Activated naive CD8-positive, alpha-beta T cell (primary cell): ENCODE measurements at regions not wholly inside any gene's neighbourhood (a gene's known extent, or its start where the extent isn't known, plus 50 kb on each side); places are given as distances from the start of the nearest gene placed in this dataset.

Experiments used
- H3K27ac Mint-ChIP-seq: one replicate; pipeline ENCODE4 v1.8.0; 2021; ENCODE audit warnings: mixed read lengths
- H3K27me3 Mint-ChIP-seq: one replicate; pipeline ENCODE4 v1.8.0; 2021; ENCODE audit warnings: mixed read lengths
- H3K36me3 Mint-ChIP-seq: one replicate; pipeline ENCODE4 v1.8.0; 2021; ENCODE audit warnings: mixed read lengths
- H3K4me1 Mint-ChIP-seq: one replicate; pipeline ENCODE4 v1.8.0; 2021; ENCODE audit warnings: low read depth, mixed read lengths
- H3K4me3 Mint-ChIP-seq: one replicate; pipeline ENCODE4 v1.8.0; 2021; ENCODE audit warnings: mild to moderate bottlenecking, mixed read lengths
- H3K9me3 Mint-ChIP-seq: one replicate; pipeline ENCODE4 v1.8.0; 2021; ENCODE audit warnings: low read depth, mixed read lengths

DNA sequence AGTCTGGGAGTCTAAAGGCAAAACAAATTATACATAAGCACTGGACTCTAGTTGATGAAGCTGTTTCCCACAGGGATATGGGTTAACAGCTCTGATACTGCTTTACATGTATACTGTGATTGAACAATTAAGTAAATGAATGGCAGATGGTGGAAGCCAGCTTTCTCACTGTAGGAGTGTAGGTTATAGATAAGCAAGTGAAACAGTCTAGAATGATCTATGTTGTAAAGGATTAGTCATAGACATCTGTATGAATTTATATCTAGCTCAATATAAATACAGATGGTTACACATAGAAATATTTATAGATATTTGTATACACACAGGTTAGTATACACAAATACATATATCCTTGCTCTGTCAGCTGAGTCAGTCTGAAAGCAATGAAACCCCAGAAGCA is 276.1 kb downstream of the PPARGC1A start:
- no peak overlapping the region for H3K27ac Mint-ChIP-seq
- no peak overlapping the region for H3K4me3 Mint-ChIP-seq
- H3K27me3 Mint-ChIP-seq, result no peaks in the 10 kb centered on the region
- H3K4me1 Mint-ChIP-seq, result no peaks in the 10 kb centered on the region
- no peaks in the 10 kb centered on the region for H3K9me3 Mint-ChIP-seq
- H3K36me3 Mint-ChIP-seq, result no peaks in the 10 kb centered on the region

DNA sequence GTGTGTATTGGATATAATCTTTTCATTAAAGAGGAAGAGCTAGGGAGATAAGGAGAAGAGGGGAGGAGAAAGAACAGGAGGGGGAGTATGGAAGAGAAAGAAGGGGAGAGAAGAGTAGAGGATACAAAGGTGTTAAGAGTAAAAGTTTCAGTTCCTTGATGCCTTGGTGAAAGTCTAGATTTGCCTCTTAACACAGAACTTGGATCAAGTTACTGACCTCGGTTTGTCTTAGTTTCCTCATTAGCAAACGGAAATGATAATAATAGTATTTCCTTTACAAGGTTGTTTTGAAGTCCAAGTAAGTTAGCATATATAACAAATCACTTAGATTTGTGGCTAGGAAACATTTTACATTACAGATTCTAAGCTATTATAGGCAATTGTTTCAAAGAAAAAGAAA is 287.1 kb downstream of the PPARGC1A start:
- Mint-ChIP-seq H3K4me3 (no peak overlapping the region), H3K36me3 (no peaks in the 10 kb centered on the region), H3K9me3 (peaks cover 8% of the 10 kb centered on the region), H3K27me3 (no peaks in the 10 kb centered on the region), H3K27ac (no peak overlapping the region), H3K4me1 (no peaks in the 10 kb centered on the region)

DNA sequence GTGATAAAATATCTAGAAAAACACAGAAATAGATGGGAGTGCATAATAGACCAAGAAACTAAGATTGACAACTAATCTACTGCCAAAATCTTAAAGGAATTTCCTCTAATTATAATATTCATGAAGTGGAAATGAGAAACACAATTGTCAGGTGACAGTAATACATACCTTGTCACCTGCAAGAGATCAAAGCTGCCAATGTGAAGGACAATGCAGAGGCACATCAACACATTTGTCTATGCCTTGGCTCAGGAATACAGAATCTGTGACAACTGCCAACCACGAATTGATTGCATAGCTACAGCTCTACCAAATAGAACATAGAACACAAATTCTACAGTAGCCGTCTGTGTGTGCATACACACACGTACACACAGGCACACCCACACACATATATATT is 295.7 kb downstream of the PPARGC1A start:
- H3K27ac Mint-ChIP-seq, result no peak overlapping the region
- H3K9me3 Mint-ChIP-seq, result peaks cover 6% of the 10 kb centered on the region
- H3K4me3 Mint-ChIP-seq, result no peak overlapping the region
- no peaks in the 10 kb centered on the region for H3K27me3 Mint-ChIP-seq
- H3K4me1 Mint-ChIP-seq, result no peaks in the 10 kb centered on the region
- H3K36me3 Mint-ChIP-seq, result no peaks in the 10 kb centered on the region

DNA sequence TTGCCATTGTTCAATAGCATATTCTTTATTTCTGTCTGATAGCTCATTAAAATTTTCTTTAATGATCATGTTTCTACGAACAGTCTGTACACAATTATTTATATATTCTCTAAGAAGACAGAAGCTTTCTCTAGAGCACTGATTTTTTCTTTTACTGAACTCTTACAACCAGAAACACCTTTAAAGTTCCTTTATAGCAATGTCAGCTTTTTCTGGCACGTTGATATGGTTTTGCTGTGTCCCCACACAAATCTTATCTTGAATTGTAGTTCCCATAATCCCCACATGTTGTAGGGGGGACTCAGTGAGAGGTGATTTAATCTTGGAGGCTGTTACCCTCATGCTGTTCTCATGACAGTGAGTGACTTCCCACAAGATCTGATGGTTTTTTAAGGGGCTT is 299.4 kb downstream of the PPARGC1A start:
- Mint-ChIP-seq H3K27me3 (no peaks in the 10 kb centered on the region), H3K4me1 (no peaks in the 10 kb centered on the region), H3K27ac (no peak overlapping the region), H3K9me3 (peaks cover 6% of the 10 kb centered on the region), H3K4me3 (no peak overlapping the region), H3K36me3 (no peaks in the 10 kb centered on the region)

DNA sequence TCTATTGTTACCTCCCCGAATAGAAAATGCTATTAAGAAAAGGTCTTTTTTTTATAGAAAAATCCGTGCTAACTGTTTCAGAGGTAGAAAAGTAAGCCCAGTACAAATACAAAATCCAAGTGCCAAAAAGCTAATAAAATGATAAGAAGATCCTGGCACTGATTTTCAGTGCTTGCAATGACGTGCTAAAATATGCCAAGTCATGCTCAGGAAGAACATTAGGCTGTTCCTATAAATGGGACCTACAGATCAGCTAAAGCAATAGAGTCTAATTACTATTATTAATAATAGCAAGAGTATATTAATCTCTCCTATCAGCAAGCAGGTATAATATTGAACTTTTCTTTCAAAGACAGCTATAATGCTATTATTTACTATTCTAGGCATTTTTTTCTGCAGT is 305.8 kb downstream of the PPARGC1A start:
- Mint-ChIP-seq H3K4me3 (no peak overlapping the region), H3K9me3 (no peaks in the 10 kb centered on the region), H3K27me3 (no peaks in the 10 kb centered on the region), H3K4me1 (no peaks in the 10 kb centered on the region), H3K27ac (no peak overlapping the region), H3K36me3 (no peaks in the 10 kb centered on the region)

DNA sequence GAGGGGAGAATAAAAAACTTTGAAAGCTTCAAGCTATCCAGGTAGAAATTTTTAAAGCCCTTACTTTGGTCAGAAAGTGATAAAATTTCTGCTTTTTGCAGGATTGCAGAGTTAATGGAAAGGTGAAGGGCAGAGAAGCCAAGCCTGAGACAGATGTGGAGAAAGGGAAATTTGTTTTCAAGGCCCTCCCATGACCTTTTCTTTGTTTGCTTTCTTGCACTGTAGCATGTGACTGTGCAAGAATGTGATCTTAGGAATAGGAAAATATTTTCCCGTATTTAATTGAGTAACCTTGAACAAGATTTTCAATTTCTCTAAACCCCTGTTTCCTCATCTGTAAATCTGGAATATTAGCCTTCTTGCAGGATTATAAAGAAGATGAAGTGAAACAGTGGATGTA is 307.2 kb downstream of the PPARGC1A start:
- H3K36me3 Mint-ChIP-seq, result no peaks in the 10 kb centered on the region
- H3K4me3 Mint-ChIP-seq, result no peak overlapping the region
- H3K27me3 Mint-ChIP-seq, result no peaks in the 10 kb centered on the region
- H3K4me1 Mint-ChIP-seq, result no peaks in the 10 kb centered on the region
- no peak overlapping the region for H3K27ac Mint-ChIP-seq
- peaks cover 4% of the 10 kb centered on the region for H3K9me3 Mint-ChIP-seq

DNA sequence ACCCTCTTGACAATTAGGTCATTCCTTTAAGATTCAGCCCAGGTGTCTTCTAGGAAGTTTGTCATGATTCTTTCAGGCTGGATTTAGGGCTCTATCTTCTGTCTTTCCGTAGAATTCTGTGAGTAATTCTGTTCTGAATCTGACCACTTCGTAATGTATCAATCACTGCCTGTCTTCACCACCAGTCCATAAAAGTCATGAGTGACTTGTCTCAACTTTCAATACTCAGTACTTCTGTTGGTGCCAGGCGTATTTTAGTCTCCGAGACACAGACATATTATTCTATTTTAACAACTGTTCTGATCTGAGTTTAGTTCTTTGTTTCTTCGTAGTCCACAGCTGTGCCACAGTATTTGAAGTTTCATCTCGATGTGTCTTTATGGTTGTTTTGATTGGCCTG is 310.7 kb downstream of the PPARGC1A start:
- H3K4me3 Mint-ChIP-seq, result no peak overlapping the region
- no peak overlapping the region for H3K27ac Mint-ChIP-seq
- H3K27me3 Mint-ChIP-seq, result no peaks in the 10 kb centered on the region
- H3K36me3 Mint-ChIP-seq, result no peaks in the 10 kb centered on the region
- H3K4me1 Mint-ChIP-seq, result no peaks in the 10 kb centered on the region
- H3K9me3 Mint-ChIP-seq, result peaks cover 4% of the 10 kb centered on the region

DNA sequence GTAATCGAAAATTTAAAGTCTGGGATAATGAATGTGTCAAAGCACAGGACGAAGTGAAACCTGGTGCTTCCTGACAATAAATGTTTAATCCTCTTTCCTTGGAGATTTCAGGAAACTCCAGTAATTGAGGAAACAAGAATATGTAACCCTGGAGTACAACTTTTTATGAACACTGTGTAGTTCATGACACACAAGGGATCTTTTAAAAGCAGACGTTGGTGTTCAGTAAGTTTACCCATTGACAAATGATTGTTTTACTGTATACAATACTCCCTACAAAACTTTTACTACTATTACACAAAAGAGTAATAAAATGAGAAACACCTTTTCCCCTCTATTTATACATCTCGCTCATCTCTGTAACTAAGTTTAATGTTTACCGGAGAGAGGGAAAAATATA is 312.4 kb downstream of the PPARGC1A start:
- Mint-ChIP-seq H3K9me3 (peaks cover 7% of the 10 kb centered on the region), H3K4me1 (no peaks in the 10 kb centered on the region), H3K27me3 (no peaks in the 10 kb centered on the region), H3K4me3 (no peak overlapping the region), H3K36me3 (no peaks in the 10 kb centered on the region), H3K27ac (no peak overlapping the region)

DNA sequence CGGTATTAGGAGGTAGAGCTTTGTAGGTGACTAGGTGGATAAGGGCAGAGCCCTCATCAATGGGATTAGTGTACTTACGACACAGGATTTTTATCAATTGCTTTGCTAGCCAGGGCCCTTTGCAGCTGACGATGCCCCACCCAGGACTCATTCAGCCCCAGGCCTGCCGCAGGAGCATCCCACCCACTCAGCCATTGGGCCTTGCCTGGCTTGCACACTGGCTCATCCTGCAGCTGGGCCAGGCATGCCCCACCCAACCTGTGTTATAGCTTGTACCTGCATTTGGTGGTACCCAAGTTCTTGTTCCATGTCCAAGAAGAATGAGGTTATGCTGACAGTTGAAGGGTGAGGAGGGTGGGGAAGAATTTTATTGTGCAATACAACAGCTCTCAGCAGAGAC is 317.5 kb downstream of the PPARGC1A start:
- Mint-ChIP-seq H3K4me1 (no peaks in the 10 kb centered on the region), H3K27me3 (no peaks in the 10 kb centered on the region), H3K9me3 (peaks cover 3% of the 10 kb centered on the region), H3K4me3 (no peak overlapping the region), H3K36me3 (no peaks in the 10 kb centered on the region), H3K27ac (no peak overlapping the region)

DNA sequence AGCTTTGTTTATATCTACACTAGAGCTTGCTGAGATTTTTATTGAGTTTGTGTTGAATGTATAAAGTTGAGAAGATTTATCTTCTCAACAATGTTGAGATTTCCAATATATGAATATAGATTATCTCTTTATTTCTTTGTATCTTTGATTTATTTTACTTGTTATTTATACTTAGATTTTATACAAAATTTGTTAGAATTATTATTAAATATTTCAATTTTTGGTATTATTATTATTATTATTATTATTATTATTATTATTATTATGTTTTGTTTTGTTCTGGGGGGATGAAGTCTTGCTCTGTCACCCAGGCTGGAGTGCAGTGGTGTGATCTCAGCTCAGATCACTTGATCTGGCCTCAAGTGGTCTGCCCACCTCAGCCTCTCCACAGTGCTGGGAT is 322.5 kb downstream of the PPARGC1A start:
- no peaks in the 10 kb centered on the region for H3K27me3 Mint-ChIP-seq
- H3K9me3 Mint-ChIP-seq, result peaks cover 8% of the 10 kb centered on the region
- no peaks in the 10 kb centered on the region for H3K4me1 Mint-ChIP-seq
- H3K27ac Mint-ChIP-seq, result no peak overlapping the region
- no peak overlapping the region for H3K4me3 Mint-ChIP-seq
- H3K36me3 Mint-ChIP-seq, result no peaks in the 10 kb centered on the region

DNA sequence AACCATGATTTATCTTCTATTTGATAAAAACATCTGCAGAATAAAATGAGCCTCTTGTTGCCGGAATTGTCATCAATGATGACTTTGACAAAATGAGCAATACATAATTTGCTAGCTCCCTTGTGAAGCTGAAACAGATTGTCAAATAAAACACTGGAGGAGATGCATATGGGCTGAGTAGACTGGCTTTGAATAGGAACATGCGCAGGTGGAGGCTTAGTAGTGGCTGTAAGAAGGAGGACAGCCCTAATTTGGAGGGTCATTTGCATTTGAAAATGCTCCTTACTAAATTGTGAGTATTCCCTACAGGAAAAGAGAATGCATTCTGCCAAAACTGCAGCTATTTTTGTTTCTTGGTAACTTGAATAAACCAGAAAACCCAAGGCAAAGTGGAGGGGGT is 329.1 kb downstream of the PPARGC1A start:
- H3K4me3 Mint-ChIP-seq, result no peak overlapping the region

DNA sequence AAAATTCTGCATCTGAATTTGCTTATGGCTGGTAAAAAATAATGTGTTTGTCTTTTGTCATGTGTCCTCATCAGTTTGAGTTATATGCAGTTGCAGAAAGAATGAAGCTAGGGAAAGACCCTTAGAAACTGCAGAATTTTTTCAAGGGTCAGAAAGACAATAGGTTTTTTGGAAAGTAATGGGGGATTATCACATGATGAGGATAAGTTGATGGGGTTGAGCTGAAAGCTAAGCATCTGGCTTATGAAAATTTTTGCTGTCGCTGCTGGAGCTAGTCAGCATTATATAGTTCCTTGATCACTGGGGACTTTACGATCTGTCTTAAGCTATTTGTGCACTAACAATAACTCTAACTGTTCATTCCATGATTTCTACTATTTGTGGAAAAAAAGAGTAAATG is 331.7 kb downstream of the PPARGC1A start:
- Mint-ChIP-seq H3K4me3 (no peak overlapping the region), H3K9me3 (peaks cover 20% of the 10 kb centered on the region), H3K36me3 (no peaks in the 10 kb centered on the region), H3K27me3 (no peaks in the 10 kb centered on the region), H3K27ac (no peak overlapping the region), H3K4me1 (no peaks in the 10 kb centered on the region)

More for the DNA sequence above, 329.1 kb downstream of the PPARGC1A start:
- Mint-ChIP-seq H3K27ac (no peak overlapping the region), H3K36me3 (no peaks in the 10 kb centered on the region), H3K9me3 (peaks cover 13% of the 10 kb centered on the region), H3K27me3 (no peaks in the 10 kb centered on the region), H3K4me1 (no peaks in the 10 kb centered on the region)

DNA sequence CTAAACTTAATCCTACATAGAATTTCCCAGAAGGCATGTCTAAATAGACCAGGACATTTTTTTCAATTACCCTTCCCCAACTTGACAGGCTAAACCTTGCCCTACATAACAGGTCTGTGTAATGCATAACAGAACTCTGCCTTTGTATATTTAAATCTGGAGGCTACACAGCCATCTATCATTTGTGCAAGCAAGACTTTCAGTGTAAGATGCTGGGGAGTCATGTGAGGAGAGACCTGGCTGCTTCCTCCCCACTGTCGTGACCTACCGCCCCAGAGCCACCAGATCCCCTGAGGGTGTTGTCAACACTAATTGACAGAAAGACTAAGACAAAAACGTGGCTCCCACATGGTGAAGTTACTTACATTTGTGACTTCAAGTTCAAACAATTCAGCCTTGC is 342.2 kb downstream of the PPARGC1A start:
- Mint-ChIP-seq H3K36me3 (no peaks in the 10 kb centered on the region), H3K4me3 (no peak overlapping the region), H3K4me1 (no peaks in the 10 kb centered on the region), H3K9me3 (peaks cover 5% of the 10 kb centered on the region), H3K27me3 (no peaks in the 10 kb centered on the region), H3K27ac (no peak overlapping the region)

DNA sequence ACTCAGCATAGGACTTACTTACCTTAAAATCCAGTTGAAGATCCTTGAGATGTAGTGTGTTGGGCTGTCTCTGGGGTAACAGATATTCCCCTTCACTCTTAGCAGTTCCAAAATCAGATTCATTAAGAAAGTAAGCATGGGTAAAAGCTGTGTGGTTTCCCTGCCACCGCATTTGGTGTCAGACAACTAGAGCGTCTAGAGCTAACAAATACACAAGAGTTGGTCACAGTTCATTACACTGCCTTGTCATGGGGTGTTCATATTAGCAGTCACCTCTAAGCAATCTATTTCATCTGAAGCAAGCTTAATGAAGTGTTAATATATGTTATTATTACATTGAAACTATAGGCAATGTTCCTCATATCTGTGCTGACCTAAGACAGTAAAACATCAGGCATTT is 342.8 kb downstream of the PPARGC1A start:
- no peaks in the 10 kb centered on the region for H3K36me3 Mint-ChIP-seq
- H3K4me3 Mint-ChIP-seq, result no peak overlapping the region
- H3K27ac Mint-ChIP-seq, result no peak overlapping the region
- peaks cover 5% of the 10 kb centered on the region for H3K9me3 Mint-ChIP-seq
- no peaks in the 10 kb centered on the region for H3K4me1 Mint-ChIP-seq
- H3K27me3 Mint-ChIP-seq, result no peaks in the 10 kb centered on the region

DNA sequence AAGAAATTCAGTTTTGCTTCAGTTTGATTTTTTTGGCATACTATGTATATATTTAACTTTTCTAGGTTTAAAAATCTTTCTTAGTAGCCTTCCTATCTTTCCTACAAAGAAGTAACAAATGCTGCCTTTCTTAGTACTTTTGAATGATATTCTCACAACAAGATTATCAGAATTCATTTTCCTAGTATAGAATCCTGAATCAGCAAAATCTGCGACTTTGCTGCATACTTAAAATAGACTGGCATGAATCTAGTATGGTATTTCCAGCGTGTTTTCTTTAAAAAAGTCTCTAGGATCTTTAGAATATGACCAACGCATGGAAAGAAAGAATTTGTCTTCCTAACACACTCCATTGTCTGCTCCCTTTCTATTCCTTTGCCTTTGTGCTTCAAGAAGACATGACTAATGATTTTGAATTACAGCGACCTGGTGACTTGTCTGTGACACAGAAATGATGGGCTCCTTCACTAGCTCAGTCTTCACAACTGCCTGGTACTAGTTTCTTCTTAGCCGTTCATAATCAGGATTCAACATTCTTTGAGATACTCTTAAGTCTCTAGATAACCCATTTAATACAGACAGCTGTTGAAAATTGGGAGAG is 349.8 kb downstream of the PPARGC1A start:
- Mint-ChIP-seq H3K4me3 (no peak overlapping the region), H3K27ac (no peak overlapping the region), H3K27me3 (no peaks in the 10 kb centered on the region), H3K36me3 (no peaks in the 10 kb centered on the region), H3K4me1 (no peaks in the 10 kb centered on the region), H3K9me3 (peaks cover 4% of the 10 kb centered on the region)

DNA sequence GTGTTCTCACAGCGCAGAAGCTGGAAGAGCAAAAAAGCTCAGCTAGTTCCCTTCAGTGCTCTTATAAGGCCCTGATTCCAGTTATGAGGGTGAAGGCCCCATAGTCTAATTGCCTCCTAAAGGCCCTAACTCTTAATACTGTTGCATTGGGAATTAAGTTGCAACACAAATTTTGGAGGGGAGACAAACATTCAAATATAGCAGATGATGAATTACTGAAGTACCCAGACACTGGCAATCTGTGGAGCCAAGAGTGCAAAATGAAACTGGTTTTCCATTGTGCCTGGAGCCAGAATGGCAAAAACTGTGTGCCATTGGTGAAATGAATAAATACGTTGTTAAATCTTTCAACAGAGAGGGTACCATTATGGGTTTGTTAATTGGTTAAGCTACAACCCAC is 356.0 kb downstream of the PPARGC1A start:
- no peak overlapping the region for H3K27ac Mint-ChIP-seq
- H3K9me3 Mint-ChIP-seq, result peaks cover 10% of the 10 kb centered on the region
- no peaks in the 10 kb centered on the region for H3K4me1 Mint-ChIP-seq
- H3K27me3 Mint-ChIP-seq, result no peaks in the 10 kb centered on the region
- H3K36me3 Mint-ChIP-seq, result no peaks in the 10 kb centered on the region
- H3K4me3 Mint-ChIP-seq, result no peak overlapping the region
